HUES64 (cell line): ENCODE measurements at regions not wholly inside any gene's neighbourhood (a gene's known extent, or its start where the extent isn't known, plus 50 kb on each side); places are given as distances from the start of the nearest gene placed in this dataset.
"Not testable (repeated sequence)": the region's sequence is repeated elsewhere in the genome, so short reads cannot be mapped to it uniquely, and the experiment has no call there.

Experiments
- H3K27ac ChIP-seq: 2 replicates; pipeline ENCODE4 v1.7.0; 2013; ENCODE audit warnings: low read depth, low read length, inconsistent platforms
- H3K27me3 ChIP-seq: 2 replicates; pipeline ENCODE4 v1.6.1; 2013; ENCODE audit warnings: mild to moderate bottlenecking, low read length; ENCODE audit not compliant: insufficient read depth
- H3K36me3 ChIP-seq: 2 replicates; pipeline ENCODE4 v1.6.1; 2013; ENCODE audit warnings: mild to moderate bottlenecking, low read length; ENCODE audit not compliant: insufficient read depth
- H3K4me1 ChIP-seq: 2 replicates; pipeline ENCODE4 v1.6.1; 2013; ENCODE audit warnings: mild to moderate bottlenecking, low read length, moderate library complexity; ENCODE audit not compliant: insufficient read depth
- H3K4me3 ChIP-seq: 2 replicates; pipeline ENCODE4 v1.5.1; 2013; ENCODE audit warnings: mild to moderate bottlenecking, low read length, moderate library complexity
- H3K9ac ChIP-seq: 2 replicates; pipeline ENCODE4 v1.6.1; 2013; ENCODE audit warnings: mild to moderate bottlenecking, low read depth, low read length
- H3K9me3 ChIP-seq: 2 replicates; pipeline ENCODE4 v1.6.1; 2013; ENCODE audit warnings: low read depth, low read length; ENCODE audit not compliant: insufficient read depth
- WGBS: fragments of 150-250, 120-280 bp; methylation state at CpG from one replicate; pipeline ENCODE4 v1.1.7; 2013; ENCODE audit warnings: missing lambda C conversion rate; 5-methylcytosine and 5-hydroxymethylcytosine counted together

- WGBS = 70% methylated on average over 3 of the region's 3 CpGs
These were observed 76.6 kb upstream of the ZNF644 start for GRCh38 chr1:91098299-91098906.

GRCh38 chr1:91095321-91095720, 73.5 kb upstream of the ZNF644 start:
- peaks cover 22% of the 10 kb centered on the region for H3K4me1 ChIP-seq
- not testable (repeated sequence) for H3K9me3 ChIP-seq, H3K27ac ChIP-seq, H3K4me3 ChIP-seq, H3K27me3 ChIP-seq, H3K9ac ChIP-seq, H3K36me3 ChIP-seq
- 97% methylated on average over 10 of the region's 10 CpGs for WGBS

More at GRCh38 chr1:91098299-91098906, 76.6 kb upstream of the ZNF644 start:
- H3K4me3 ChIP-seq = no peak overlapping the region
- no peak overlapping the region; the same call in 1 of the 2 replicates for H3K27ac ChIP-seq
- no peaks in the 10 kb centered on the region for H3K27me3 ChIP-seq
- no peak overlapping the region for H3K9ac ChIP-seq
- H3K4me1 ChIP-seq = peaks cover 10% of the 10 kb centered on the region; the same call in 1 of the 2 replicates
- no peaks in the 10 kb centered on the region for H3K36me3 ChIP-seq
- H3K9me3 ChIP-seq = no peaks in the 10 kb centered on the region

- H3K4me1 ChIP-seq = peaks cover 12% of the 10 kb centered on the region
- H3K9me3 ChIP-seq = peaks cover 10% of the 10 kb centered on the region; the same call in 1 of the 2 replicates
- H3K4me3 ChIP-seq = no peak overlapping the region
- H3K27me3 ChIP-seq = no peaks in the 10 kb centered on the region
- no peak overlapping the region for H3K27ac ChIP-seq
- H3K9ac ChIP-seq = no peak overlapping the region
- no peaks in the 10 kb centered on the region for H3K36me3 ChIP-seq
- 55% methylated on average over 4 of the region's 4 CpGs for WGBS
These were observed 70.7 kb upstream of the ZNF644 start for GRCh38 chr1:91092503-91092902.

- H3K4me1 ChIP-seq = peaks cover 12% of the 10 kb centered on the region
- no peak overlapping the region for H3K27ac ChIP-seq
- 96% methylated on average over 7 of the region's 7 CpGs for WGBS
These were observed 70.0 kb upstream of the ZNF644 start for GRCh38 chr1:91091812-91092211.

GRCh38 chr1:91080650-91081049, 58.8 kb upstream of the ZNF644 start:
- no peak overlapping the region for H3K27ac ChIP-seq
- no peaks in the 10 kb centered on the region for H3K9me3 ChIP-seq
- no peak overlapping the region for H3K9ac ChIP-seq
- H3K36me3 ChIP-seq = no peaks in the 10 kb centered on the region
- H3K4me1 ChIP-seq = no peaks in the 10 kb centered on the region
- no peak overlapping the region for H3K4me3 ChIP-seq
- no peaks in the 10 kb centered on the region for H3K27me3 ChIP-seq
- WGBS = 87% methylated on average over 2 of the region's 3 CpGs

More at GRCh38 chr1:91091812-91092211, 70.0 kb upstream of the ZNF644 start:
- H3K36me3 ChIP-seq = no peaks in the 10 kb centered on the region
- H3K27me3 ChIP-seq = no peaks in the 10 kb centered on the region
- H3K9ac ChIP-seq = no peak overlapping the region
- peaks cover 13% of the 10 kb centered on the region; the same call in 1 of the 2 replicates for H3K9me3 ChIP-seq
- no peak overlapping the region for H3K4me3 ChIP-seq

- Histone ChIP-seq H3K4me1 (no peaks in the 10 kb centered on the region), H3K9ac (no peak overlapping the region), H3K36me3 (no peaks in the 10 kb centered on the region), H3K4me3 (no peak overlapping the region), H3K27ac (no peak overlapping the region), H3K27me3 (no peaks in the 10 kb centered on the region), H3K9me3 (no peaks in the 10 kb centered on the region)
- WGBS = no CpG with 5 or more reads among the region's 13 CpGs
These were observed 57.0 kb upstream of the ZNF644 start for GRCh38 chr1:91078859-91079258.

GRCh38 chr1:91076834-91077233, 55.0 kb upstream of the ZNF644 start:
- WGBS = 84% methylated on average over 1 of the region's 1 CpG
- Histone ChIP-seq H3K27ac (no peak overlapping the region), H3K9ac (no peak overlapping the region), H3K36me3 (no peaks in the 10 kb centered on the region), H3K9me3 (no peaks in the 10 kb centered on the region), H3K27me3 (no peaks in the 10 kb centered on the region), H3K4me3 (no peak overlapping the region), H3K4me1 (no peaks in the 10 kb centered on the region)

- Histone ChIP-seq H3K36me3 (no peaks in the 10 kb centered on the region), H3K9ac (no peak overlapping the region), H3K4me1 (peaks cover 4% of the 10 kb centered on the region), H3K9me3 (no peaks in the 10 kb centered on the region), H3K27ac (no peak overlapping the region), H3K4me3 (no peak overlapping the region), H3K27me3 (no peaks in the 10 kb centered on the region)
- WGBS = 85% methylated on average over 11 of the region's 11 CpGs
These were observed 53.6 kb upstream of the ZNF644 start for GRCh38 chr1:91075233-91076135.

- H3K4me3 ChIP-seq = no peak overlapping the region
- WGBS = 40% methylated on average over 2 of the region's 2 CpGs
- no peaks in the 10 kb centered on the region for H3K36me3 ChIP-seq
- H3K9me3 ChIP-seq = no peaks in the 10 kb centered on the region
- peaks cover 8% of the 10 kb centered on the region for H3K4me1 ChIP-seq
- H3K27me3 ChIP-seq = no peaks in the 10 kb centered on the region
- no peak overlapping the region for H3K27ac ChIP-seq
- no peak overlapping the region for H3K9ac ChIP-seq
These were observed 51.5 kb upstream of the ZNF644 start for GRCh38 chr1:91073299-91073698.

GRCh38 chr1:91071838-91072237, 50.0 kb upstream of the ZNF644 start:
- Histone ChIP-seq H3K9ac (no peak overlapping the region), H3K4me3 (no peak overlapping the region), H3K27ac (no peak overlapping the region), H3K9me3 (no peaks in the 10 kb centered on the region), H3K36me3 (no peaks in the 10 kb centered on the region), H3K4me1 (peaks cover 11% of the 10 kb centered on the region), H3K27me3 (no peaks in the 10 kb centered on the region)
- WGBS = 87% methylated on average over 5 of the region's 5 CpGs
